ENCODE measurements at regions not wholly inside any gene's neighbourhood (a gene's known extent, or its start where the extent isn't known, plus 50 kb on each side); places are given as distances from the start of the nearest gene placed in this dataset.

DNA sequence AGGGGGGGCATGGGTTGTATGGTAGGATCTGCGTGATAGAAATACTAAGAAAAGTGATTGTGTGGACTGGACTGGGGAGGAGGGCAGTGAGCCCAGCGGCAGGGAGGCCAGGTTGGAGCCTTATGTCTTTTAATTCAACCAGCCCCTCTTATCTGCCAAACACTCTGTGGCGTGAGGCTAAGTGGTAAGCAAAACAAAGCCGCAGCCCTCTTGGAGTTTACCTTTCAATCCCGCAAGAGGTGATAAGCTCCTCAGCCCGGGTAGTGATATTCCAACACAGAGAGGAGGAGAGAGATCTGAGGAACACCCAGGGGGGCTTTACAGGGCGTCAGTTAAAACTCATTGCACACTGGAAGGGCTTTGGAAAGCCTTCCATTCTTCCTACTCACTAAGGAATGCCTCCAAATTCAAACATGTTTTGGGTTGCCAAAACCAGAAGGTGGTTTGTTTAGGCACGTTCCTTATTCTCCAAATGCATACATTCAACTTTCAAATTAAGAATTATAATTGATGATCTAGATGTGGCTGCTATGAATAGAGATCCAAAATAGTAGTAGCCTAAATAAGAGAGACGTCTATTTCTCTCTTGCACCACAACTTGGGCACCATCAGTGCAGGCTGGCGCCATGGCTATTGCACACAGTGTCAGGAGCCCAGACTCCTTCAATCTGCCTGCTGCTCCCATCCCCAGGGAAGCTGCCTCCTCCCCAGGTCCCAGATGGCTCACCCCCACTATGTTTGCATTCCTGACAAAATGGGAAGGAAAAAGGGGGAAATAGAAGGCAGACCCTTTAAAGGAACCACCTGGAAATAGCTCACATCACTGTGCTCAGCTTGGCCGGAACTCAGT is 75.1 kb upstream of the FSTL4 start:
- H3K27me3 Mint-ChIP-seq = peaks cover 77% of the 10 kb centered on the region

DNA sequence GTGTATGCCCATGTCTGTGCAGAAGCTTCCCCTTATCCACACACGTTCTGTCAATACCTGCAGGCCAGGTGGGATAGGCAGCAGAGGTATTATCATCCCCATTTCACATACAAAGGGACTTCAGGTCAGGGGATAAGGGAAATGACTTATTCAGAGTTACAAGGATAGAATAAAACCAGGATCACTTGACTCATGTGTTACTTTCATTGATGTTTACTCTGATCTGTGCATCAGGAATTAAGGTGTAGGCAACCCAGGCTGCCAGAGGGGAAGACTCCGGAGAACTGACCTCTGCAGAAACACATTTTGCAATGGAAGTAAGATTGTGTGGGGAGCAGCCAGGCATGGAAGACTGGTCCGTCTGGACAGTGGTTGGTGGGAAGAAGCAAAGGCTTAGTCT is 74.2 kb upstream of the FSTL4 start:
- H3K4me3 Mint-ChIP-seq = no peak overlapping the region
- DNase-seq (no peak), ATAC-seq (no peak)
- H3K36me3 Mint-ChIP-seq (ENCODE audit: low read depth) = peaks cover 3% of the 10 kb centered on the region
- peaks cover 74% of the 10 kb centered on the region for H3K27me3 Mint-ChIP-seq
- H3K9me3 ChIP-seq (ENCODE audit: control insufficient read depth, low read length, poor library complexity, severe bottlenecking) = no peaks in the 10 kb centered on the region
- no peak overlapping the region for H3K27ac Mint-ChIP-seq
- H3K4me1 Mint-ChIP-seq = no peaks in the 10 kb centered on the region

More for the DNA sequence above, 75.1 kb upstream of the FSTL4 start:
- peaks cover 3% of the 10 kb centered on the region for H3K36me3 Mint-ChIP-seq (ENCODE audit: low read depth)
- H3K9me3 ChIP-seq (ENCODE audit: control insufficient read depth, low read length, poor library complexity, severe bottlenecking) = no peaks in the 10 kb centered on the region
- ATAC-seq (no peak), DNase-seq (no peak)
- no peak overlapping the region for H3K27ac Mint-ChIP-seq
- H3K4me1 Mint-ChIP-seq = no peaks in the 10 kb centered on the region
- H3K4me3 Mint-ChIP-seq = no peak overlapping the region

- Mint-ChIP-seq H3K36me3 (ENCODE audit: low read depth) (peaks cover 3% of the 10 kb centered on the region), H3K4me3 (no peak overlapping the region), H3K4me1 (no peaks in the 10 kb centered on the region), H3K27ac (no peak overlapping the region), H3K27me3 (peaks cover 73% of the 10 kb centered on the region)
- H3K9me3 ChIP-seq (ENCODE audit: control insufficient read depth, low read length, poor library complexity, severe bottlenecking) = no peaks in the 10 kb centered on the region
- DNase-seq (no peak), ATAC-seq (no peak)
These were observed 73.2 kb upstream of the FSTL4 start for GRCh38 chr5:133685402-133686018.

DNA sequence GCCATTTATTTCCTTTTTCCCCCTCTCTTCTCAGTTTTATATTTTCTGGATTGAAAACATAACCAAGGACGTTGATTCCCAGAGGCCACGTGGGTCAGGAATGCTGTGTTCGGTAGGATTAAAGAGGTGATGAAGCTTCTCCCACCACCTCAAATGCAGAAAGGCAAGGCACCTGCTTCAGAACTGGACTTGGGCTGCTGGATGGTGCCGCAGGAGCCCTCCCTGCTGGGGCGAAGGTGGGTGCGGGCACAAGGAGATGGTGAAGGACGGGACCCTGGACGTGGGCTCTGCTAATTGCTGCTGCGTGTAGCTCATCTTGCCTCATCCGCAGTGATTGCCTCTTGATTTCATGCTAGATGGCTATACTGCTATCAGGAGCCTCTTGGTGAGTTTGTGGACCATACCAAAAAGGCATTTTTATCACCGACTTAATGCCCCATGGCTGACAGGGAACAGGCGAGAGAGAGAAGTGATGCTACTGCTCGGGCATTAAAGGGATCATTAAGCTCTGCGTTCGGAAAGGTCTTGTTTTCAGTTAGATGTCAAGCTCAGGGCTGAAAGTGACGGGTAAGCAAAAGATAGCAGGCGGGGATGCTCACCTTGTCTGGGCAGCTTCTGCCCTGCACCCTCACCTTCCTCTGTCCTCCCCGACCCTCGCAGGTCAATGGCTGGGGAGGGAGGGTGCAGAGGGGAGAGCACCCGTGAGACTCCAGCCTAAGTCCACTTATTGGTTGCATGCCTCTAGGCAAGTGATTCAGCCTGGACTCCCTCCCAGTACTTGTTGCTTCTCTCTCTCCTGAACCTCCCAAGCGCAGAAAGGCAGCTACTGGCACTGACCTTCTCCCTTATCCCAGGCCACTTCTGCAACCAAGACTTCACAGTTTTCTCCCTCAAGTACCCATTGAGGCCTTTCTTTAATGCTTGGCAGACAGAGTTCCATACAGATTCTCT is 71.6 kb upstream of the FSTL4 start:
- Mint-ChIP-seq H3K27ac (no peak overlapping the region), H3K27me3 (peaks cover 63% of the 10 kb centered on the region)

GRCh38 chr5:133682451-133682850 is 70.1 kb upstream of the FSTL4 start:
- ATAC-seq (no peak), DNase-seq (no peak)
- no peak overlapping the region for H3K4me3 Mint-ChIP-seq
- H3K9me3 ChIP-seq (ENCODE audit: control insufficient read depth, low read length, poor library complexity, severe bottlenecking) = no peaks in the 10 kb centered on the region
- H3K27ac Mint-ChIP-seq = no peak overlapping the region
- H3K27me3 Mint-ChIP-seq = peaks cover 64% of the 10 kb centered on the region
- H3K36me3 Mint-ChIP-seq (ENCODE audit: low read depth) = no peaks in the 10 kb centered on the region
- H3K4me1 Mint-ChIP-seq = no peaks in the 10 kb centered on the region

More for the DNA sequence above, 71.6 kb upstream of the FSTL4 start:
- no peak overlapping the region for H3K4me3 Mint-ChIP-seq
- ATAC-seq (no peak), DNase-seq (no peak)
- H3K4me1 Mint-ChIP-seq = no peaks in the 10 kb centered on the region
- no peaks in the 10 kb centered on the region for H3K9me3 ChIP-seq (ENCODE audit: control insufficient read depth, low read length, poor library complexity, severe bottlenecking)
- no peaks in the 10 kb centered on the region for H3K36me3 Mint-ChIP-seq (ENCODE audit: low read depth)

DNA sequence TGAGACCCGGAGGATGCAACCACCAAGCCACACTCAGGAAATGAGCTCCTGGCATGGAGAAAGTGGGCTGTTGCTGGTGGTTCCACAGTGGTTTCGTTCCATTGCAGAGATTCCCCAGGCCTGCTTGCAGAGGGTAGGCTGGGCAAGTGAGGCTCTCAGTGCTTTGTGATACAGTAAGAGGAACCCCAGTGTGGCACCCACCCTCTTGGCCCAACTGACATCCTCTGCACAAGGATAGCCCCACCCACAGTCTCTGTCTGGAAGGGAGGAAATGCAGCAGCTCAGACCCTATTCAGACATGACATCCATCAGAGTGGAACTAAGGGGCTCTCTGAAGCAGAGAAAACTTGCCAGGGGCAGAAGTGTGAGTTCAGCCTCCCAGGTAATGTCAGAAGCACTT is 69.6 kb upstream of the FSTL4 start:
- Mint-ChIP-seq H3K4me3 (no peak overlapping the region), H3K27me3 (peaks cover 64% of the 10 kb centered on the region), H3K4me1 (peaks cover under 1% of the 10 kb centered on the region), H3K36me3 (ENCODE audit: low read depth) (no peaks in the 10 kb centered on the region), H3K27ac (no peak overlapping the region)
- no peak for DNase-seq
- ATAC-seq = no peak
- H3K9me3 ChIP-seq (ENCODE audit: control insufficient read depth, low read length, poor library complexity, severe bottlenecking) = no peaks in the 10 kb centered on the region

GRCh38 chr5:133680830-133681565 is 68.7 kb upstream of the FSTL4 start:
- H3K9me3 ChIP-seq (ENCODE audit: control insufficient read depth, low read length, poor library complexity, severe bottlenecking) = no peaks in the 10 kb centered on the region
- no peak for ATAC-seq
- Mint-ChIP-seq H3K27me3 (peaks cover 58% of the 10 kb centered on the region), H3K27ac (no peak overlapping the region), H3K4me1 (peaks cover 3% of the 10 kb centered on the region), H3K4me3 (no peak overlapping the region), H3K36me3 (ENCODE audit: low read depth) (no peaks in the 10 kb centered on the region)
- DNase-seq = no peak

DNA sequence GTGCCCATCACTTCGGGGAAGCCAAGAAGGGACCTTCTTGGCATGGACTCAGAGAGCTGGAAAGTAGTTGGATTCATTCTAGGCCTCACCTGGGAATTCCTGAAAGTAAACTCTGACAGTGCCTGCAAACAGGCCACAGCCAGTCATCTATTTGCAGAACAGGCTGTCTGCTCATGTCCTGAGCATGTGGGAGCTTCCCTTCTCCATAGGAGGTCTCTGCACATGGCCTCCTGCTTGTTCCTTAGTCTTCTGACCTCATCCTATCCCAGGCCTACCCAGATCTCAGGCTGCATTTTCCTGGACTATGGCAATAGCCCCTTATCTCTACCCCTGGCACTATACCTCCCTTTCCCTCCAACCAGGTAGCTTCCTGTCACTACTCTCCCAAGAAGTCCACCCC is 67.2 kb upstream of the FSTL4 start:
- no peak for DNase-seq
- H3K36me3 Mint-ChIP-seq (ENCODE audit: low read depth) = no peaks in the 10 kb centered on the region
- no peak overlapping the region for H3K4me3 Mint-ChIP-seq
- peaks cover 61% of the 10 kb centered on the region for H3K27me3 Mint-ChIP-seq
- peaks cover 3% of the 10 kb centered on the region for H3K4me1 Mint-ChIP-seq
- no peak overlapping the region for H3K27ac Mint-ChIP-seq
- no peaks in the 10 kb centered on the region for H3K9me3 ChIP-seq (ENCODE audit: control insufficient read depth, low read length, poor library complexity, severe bottlenecking)
- ATAC-seq = no peak

DNA sequence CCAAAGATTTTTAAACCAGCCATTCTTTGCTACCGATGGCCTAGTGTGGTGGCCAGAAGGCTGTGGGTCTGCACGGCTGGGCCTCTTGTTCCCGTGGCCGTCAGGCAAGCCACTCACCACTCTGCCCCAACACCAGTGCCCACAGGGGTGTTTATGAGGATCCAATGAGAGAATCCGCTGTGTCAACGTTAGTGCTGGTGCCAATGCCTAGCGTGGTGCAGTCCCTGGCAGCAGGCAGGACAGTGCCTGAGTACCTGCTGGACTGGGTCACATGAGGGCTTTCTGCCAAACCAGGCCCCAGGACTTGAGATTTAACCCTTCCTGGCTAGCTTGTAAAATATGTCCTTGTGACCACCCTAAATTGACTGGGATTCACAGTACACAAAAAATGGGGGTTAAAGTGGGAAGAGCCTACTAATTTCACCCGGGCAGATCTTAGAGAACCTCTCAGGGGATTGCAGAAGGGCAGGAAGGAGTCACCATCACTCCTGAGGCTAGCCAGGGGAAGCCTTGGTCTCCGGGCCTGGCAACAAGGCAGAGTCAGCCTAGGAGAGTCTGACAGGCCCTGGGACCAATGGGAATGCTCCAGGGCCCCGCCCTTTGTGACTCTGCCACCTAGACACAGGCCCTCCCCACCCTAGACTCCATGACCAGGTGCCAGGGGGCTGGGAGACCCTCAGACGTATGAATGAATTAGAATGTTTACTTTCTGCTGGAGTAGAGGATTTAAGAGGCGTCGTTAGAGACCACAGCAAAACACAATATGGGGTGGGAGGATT is 63.2 kb upstream of the FSTL4 start:
- Mint-ChIP-seq H3K4me1 (peaks cover 3% of the 10 kb centered on the region), H3K4me3 (no peak overlapping the region), H3K36me3 (ENCODE audit: low read depth) (no peaks in the 10 kb centered on the region), H3K27ac (no peak overlapping the region), H3K27me3 (peaks cover 51% of the 10 kb centered on the region)
- ATAC-seq (no peak), DNase-seq (no peak)
- no peaks in the 10 kb centered on the region for H3K9me3 ChIP-seq (ENCODE audit: control insufficient read depth, low read length, poor library complexity, severe bottlenecking)

DNA sequence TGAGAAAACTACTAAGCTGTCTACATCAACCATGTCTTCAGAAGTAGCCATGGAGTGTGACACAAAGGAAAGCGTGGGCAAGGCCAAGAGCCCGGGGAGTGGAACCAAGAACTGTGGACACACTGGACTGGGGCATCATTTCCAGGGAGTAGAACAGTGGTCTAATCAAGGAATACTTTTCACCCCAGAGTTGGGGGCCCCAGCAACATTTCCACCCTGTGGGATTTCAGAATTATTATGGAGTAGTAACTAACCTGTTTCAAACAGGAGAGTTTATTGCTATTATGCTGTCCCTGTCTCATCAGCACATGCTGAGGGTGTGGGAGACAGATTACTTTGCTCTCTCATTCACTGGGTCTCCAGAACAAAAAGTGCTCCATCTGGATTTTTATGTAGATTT is 58.0 kb upstream of the FSTL4 start:
- no peaks in the 10 kb centered on the region for H3K4me1 Mint-ChIP-seq
- H3K4me3 Mint-ChIP-seq = no peak overlapping the region
- peaks cover 3% of the 10 kb centered on the region for H3K36me3 Mint-ChIP-seq (ENCODE audit: low read depth)
- H3K27ac Mint-ChIP-seq = no peak overlapping the region
- H3K27me3 Mint-ChIP-seq = peaks cover 63% of the 10 kb centered on the region
- DNase-seq (no peak), ATAC-seq (no peak)
- H3K9me3 ChIP-seq (ENCODE audit: control insufficient read depth, low read length, poor library complexity, severe bottlenecking) = no peaks in the 10 kb centered on the region

GRCh38 chr5:133669472-133669871 is 57.1 kb upstream of the FSTL4 start:
- no peaks in the 10 kb centered on the region for H3K9me3 ChIP-seq (ENCODE audit: control insufficient read depth, low read length, poor library complexity, severe bottlenecking)
- Mint-ChIP-seq H3K27ac (no peak overlapping the region), H3K4me3 (no peak overlapping the region), H3K4me1 (no peaks in the 10 kb centered on the region), H3K27me3 (peaks cover 62% of the 10 kb centered on the region), H3K36me3 (ENCODE audit: low read depth) (peaks cover 3% of the 10 kb centered on the region)
- ATAC-seq = no peak
- no peak for DNase-seq

- H3K27ac Mint-ChIP-seq = no peak overlapping the region
- H3K36me3 Mint-ChIP-seq (ENCODE audit: low read depth) = peaks cover 3% of the 10 kb centered on the region
- no peaks in the 10 kb centered on the region for H3K9me3 ChIP-seq (ENCODE audit: control insufficient read depth, low read length, poor library complexity, severe bottlenecking)
- no peak for ATAC-seq
- no peaks in the 10 kb centered on the region for H3K4me1 Mint-ChIP-seq
- peaks cover 61% of the 10 kb centered on the region for H3K27me3 Mint-ChIP-seq
- no peak for DNase-seq
- H3K4me3 Mint-ChIP-seq = no peak overlapping the region
These were observed 56.1 kb upstream of the FSTL4 start for GRCh38 chr5:133668458-133668857.

Data from T-helper 17 cell (primary cell).